ENCODE measurements at regions not wholly inside any gene's neighbourhood (a gene's known extent, or its start where the extent isn't known, plus 50 kb on each side); places are given as distances from the start of the nearest gene placed in this dataset.

- H3K27ac ChIP-seq, result no peak overlapping the region
- TF ChIP-seq ZFX (IDR thresholded peaks at IDR 0.05), result no peak
- TF ChIP-seq CTCF (conservative IDR thresholded peaks at IDR 0.05), result no peak
These were observed 62.7 kb downstream of the SIK1 start for GRCh38 chr21:43364261-43364510.

- TF ChIP-seq ZFX (IDR thresholded peaks at IDR 0.05) (no peak), CTCF (conservative IDR thresholded peaks at IDR 0.05) (no peak)
- no peak overlapping the region for H3K27ac ChIP-seq
These were observed 63.2 kb downstream of the SIK1 start for GRCh38 chr21:43363506-43364260.

GRCh38 chr21:43362915-43363314, 64.0 kb downstream of the SIK1 start:
- TF ChIP-seq ZFX (IDR thresholded peaks at IDR 0.05), result no peak
- TF ChIP-seq CTCF (conservative IDR thresholded peaks at IDR 0.05), result no peak

GRCh38 chr21:43362321-43362791, 64.6 kb downstream of the SIK1 start:
- TF ChIP-seq CTCF (conservative IDR thresholded peaks at IDR 0.05) (no peak), ZFX (IDR thresholded peaks at IDR 0.05) (no peak)
- H3K27ac ChIP-seq, result no peak overlapping the region

More at GRCh38 chr21:43362915-43363314, 64.0 kb downstream of the SIK1 start:
- H3K27ac ChIP-seq, result no peak overlapping the region

- TF ChIP-seq CTCF (conservative IDR thresholded peaks at IDR 0.05) (no peak), ZFX (IDR thresholded peaks at IDR 0.05) (no peak)
- no peak overlapping the region for H3K27ac ChIP-seq
These were observed 65.2 kb downstream of the SIK1 start for GRCh38 chr21:43361493-43362296.

GRCh38 chr21:43361127-43361492, 65.8 kb downstream of the SIK1 start:
- no peak overlapping the region for H3K27ac ChIP-seq
- TF ChIP-seq CTCF (conservative IDR thresholded peaks at IDR 0.05), result no peak
- no peak for TF ChIP-seq ZFX (IDR thresholded peaks at IDR 0.05)

GRCh38 chr21:43360441-43361126, 66.3 kb downstream of the SIK1 start:
- no peak overlapping the region for H3K27ac ChIP-seq
- TF ChIP-seq CTCF (conservative IDR thresholded peaks at IDR 0.05) (no peak), ZFX (IDR thresholded peaks at IDR 0.05) (no peak)

Data from C4-2B (cell line).